ENCODE measurements at regions not wholly inside any gene's neighbourhood (a gene's known extent, or its start where the extent isn't known, plus 50 kb on each side); places are given as distances from the start of the nearest gene placed in this dataset.
"Not testable (repeated sequence)": the region's sequence is repeated elsewhere in the genome, so short reads cannot be mapped to it uniquely, and the experiment has no call there.

DNA sequence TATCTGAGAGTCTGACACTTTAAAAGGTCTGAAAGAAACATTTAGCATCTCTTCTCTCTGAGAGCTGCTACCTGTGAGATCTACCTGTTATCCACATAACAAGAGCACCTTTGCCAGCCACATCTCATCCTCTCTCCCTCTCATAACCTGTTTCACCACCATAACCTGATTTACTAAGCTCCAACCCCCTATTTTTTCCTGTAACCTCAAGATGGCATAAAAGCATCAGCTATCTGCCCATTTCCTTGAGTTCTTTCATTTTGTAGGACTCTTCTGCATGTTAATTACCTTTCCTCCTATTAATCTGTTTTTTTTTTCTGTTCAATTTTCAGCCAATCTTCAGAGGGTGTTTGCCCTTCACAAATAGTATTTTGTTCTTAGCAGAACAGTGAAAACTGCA lies 136.5 kb upstream of the KCNK1 start:
- no peak for DNase-seq

DNA sequence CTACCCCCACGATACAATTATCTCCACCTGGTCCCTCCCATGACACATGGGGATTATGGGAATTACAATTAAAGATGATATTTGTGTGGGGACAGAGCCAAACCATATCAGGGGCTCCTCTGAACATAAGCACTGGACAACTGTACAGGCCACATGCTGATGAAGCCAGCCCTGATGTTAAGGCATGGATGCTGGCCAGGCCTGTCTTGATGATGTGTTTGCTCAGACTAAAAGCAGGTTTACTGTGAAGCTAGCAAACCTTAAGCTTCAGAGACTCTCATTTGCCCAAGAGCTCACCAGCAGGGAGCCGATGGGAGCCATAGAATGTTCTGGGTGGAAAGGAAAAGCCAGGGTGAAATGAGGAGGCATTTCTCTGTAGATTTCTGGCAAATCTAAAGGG lies 135.3 kb upstream of the KCNK1 start:
- DNase-seq, result no peak

DNA sequence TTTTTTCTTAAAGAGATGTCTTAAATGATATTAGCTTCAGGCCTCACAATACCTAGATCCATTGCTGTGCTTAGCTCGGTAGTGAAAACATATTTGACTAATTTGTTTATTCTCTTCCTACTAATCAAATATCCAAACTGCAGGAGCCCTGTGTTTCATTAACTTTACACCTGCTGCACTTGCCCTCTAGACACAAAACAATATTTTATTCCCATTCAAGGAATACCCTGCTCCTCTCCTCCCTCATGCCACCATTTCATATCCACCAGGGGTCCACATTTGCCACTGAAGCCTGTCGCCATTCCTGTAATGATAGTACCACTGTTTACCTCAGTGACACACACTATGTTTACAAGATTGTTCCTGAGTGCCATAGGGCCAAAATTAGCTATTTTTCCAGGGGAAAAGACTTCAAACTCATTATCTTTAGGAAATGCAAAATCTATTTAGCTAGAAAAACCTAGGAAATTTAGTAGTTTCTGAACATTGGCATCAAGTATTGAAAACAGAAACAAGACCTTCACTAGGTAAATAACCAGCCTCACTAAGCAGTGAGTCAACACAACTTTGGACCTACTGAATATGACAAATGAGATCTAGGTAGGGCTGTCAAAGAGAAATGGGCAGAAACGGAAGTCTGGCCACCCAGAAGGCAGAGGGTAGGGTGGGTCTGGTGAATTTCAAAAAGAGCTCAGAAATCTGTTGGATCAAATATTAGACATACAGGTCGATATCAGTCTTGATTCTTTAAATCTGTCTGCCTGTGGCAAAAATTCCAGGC lies 134.6 kb upstream of the KCNK1 start:
- DNase-seq, result no peak

DNA sequence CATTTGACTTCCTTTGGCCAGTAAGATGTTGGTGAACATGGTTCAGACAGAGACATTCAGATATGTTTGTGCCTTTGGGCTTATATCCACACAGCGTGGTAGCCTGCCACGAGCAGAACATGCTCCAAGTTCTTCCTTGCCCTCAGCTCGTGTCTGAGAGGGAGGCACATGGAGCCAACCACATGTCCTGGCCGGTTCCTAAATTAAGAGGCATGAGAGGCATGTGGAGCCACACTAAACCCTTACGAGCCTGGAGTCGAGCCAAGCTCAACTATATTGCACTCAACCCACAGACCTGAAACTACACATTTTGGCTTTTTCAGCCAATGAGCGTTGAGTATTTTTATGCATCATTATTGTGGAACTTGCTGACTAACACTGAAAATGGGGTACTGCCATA lies 133.7 kb upstream of the KCNK1 start:
- no peak for DNase-seq

DNA sequence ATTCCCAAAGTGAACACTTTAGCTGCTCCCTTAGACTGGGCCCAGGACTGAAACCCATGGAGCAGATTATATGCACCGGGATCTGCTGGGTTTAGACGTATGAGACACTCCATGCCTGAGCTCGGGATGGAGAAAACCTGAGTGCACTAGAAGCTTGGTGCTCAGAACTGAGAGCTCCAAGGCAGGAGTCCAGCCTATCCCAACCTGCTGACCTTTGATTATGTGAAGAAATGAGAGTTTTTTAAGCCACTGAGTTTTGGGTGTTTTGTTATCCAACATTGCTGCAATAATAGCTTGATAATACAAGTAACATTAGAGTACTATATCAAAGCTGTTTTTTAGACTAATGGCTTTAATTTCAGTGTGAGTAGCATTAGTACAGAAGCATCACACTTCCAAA lies 131.5 kb upstream of the KCNK1 start:
- DNase-seq, result no peak

DNA sequence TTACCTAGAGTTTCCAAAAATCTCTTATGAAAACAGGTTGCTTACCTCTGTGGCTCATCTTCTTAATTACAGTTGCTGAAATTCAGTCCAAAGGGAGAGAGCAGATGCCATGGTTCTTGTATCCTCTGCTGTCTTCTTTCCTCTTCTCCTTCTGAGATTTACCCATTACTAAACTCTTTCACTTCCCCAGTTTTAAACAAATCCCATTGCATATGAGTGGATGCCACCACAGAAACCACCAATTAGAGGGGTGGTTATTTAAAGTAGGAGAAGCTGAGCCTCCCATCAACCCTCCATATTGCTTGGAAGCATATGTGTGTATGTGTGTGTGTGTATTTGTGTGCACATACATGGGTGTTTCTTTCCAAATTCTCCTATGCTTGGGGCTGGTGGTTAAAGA lies 128.5 kb upstream of the KCNK1 start:
- DNase-seq, result no peak

DNA sequence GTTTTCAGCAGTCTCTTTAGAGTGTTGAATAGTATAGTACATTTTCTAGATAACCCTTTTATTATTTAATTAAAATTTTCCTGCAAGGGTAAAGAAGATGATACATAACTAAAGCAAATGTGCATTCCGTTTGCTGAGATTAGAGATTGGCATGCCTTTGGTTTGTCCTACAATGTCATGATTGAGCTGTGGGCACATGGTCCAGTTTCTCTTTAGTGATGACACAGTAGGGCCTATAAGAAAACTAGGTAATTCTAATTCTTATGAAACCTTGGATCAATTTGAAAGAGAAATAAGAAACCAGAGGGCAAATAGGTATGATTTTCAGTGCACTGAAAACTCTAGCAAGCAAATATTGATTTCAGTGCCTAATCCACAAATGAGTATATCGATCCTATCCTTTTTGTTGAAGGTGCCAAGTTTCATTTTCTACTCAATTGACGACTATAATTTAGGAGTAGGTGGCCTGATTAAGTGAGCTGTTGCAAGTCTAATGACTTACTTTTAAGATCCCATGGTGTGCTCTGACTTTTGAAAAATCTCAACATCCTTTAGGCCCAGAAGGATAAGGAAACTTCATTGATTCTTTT lies 128.0 kb upstream of the KCNK1 start:
- DNase-seq, result no peak

DNA sequence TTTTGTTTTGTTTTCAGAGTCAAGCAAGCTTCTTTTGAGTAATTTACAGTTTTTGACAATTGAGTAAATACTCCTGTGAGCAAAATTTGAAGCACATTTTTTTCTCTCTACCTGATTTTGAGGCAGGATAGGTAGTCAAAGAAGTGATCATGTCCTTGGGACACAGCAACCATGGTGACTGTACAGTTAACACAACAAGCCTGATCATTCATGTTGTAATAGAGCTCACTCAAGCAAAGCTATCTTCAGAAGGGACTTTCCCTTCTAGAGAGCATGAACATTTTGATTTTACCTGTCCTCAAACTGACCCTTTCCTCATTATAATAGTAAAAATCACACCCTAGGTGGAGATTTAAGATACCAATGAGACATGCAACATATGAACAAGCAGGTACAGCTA lies 126.5 kb upstream of the KCNK1 start:
- DNase-seq, result no peak

DNA sequence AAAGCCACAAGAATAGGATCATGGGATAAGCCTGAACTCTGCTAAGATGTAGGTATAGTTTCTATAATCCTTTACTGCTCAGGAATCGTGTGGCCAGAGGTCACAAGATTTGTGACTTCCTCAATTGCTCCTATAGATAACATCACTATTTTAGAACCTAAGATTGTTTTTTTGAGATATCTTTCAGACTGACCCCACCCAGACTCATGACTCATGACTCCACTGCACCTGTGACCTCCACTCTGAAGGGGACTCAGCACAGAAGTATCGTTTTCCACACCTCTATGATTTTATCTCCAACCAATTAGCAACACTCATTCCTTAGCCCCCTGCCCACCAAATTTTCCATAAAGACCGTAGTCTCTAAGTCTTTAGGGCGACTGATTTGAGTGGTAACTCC lies 124.5 kb upstream of the KCNK1 start:
- no peak for DNase-seq

DNA sequence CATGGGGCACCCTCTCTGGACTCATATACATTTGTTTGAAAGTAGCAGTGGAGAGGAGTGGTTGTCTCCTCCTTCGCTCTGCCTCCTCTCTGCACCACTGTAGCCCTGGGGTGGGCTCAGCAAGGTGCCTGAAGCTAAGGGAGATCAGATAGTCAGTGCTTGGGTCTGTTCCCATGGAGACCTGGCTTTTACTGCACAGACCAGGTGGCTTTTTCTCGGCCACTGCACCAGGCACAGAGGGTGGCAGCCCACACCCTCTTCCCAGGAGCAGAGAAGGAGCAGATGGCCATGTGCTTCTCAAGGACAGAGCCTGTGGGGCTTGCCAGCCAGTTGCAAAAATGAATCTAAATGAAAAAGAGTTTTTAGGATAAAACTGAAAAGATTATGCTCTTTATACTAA lies 123.4 kb upstream of the KCNK1 start:
- DNase-seq, result peak; percentile 90

DNA sequence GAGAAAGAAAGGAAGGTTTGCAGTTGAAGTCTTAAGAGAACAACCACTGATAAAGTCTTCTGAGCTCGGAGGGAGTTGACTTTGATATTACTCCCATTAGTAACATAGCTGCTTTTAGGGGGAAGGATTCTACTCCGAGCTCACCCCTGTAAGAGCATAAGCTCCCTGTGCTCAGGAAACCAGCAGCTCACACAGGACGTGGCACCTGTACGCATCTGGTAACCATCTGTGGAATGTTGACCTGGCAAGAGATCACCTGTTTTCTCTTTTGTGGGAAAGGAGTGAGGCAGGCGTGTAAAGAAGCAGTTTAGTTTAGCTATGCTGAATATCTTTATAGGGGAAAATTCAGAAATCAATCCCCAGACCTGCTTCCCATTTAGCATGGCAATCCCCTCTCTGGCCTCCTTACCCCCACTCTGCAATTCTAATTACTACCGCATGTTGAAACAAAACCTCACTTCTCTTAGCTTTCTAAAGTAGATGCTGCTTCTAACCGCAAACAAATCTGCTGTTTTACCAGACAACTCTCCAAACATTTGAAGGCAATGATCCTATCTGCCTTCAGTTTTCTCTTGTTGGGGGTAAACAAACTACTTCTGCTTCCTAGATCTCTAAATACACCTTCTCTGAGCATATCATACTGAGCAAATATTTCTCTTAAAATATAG lies 121.8 kb upstream of the KCNK1 start:
- DNase-seq, result peak; percentile 30

DNA sequence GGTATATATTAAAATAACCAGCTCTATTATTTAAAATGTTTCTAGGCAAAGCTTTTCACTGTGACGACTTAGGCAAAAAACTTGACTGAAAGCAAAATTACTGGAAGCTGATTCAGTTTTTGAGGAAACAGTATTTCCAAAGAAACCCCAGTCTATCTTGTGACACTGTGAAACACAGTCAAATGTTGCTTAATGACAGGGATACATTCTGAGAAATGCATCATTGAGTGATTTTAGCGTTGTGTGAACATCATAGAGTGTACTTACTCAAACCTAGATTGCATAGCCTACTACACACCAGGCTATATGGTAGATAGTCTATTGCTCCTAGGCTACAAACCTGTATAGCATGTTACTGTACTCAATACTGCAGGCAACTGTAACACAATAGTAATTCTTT lies 116.9 kb upstream of the KCNK1 start:
- DNase-seq, result no peak

DNA sequence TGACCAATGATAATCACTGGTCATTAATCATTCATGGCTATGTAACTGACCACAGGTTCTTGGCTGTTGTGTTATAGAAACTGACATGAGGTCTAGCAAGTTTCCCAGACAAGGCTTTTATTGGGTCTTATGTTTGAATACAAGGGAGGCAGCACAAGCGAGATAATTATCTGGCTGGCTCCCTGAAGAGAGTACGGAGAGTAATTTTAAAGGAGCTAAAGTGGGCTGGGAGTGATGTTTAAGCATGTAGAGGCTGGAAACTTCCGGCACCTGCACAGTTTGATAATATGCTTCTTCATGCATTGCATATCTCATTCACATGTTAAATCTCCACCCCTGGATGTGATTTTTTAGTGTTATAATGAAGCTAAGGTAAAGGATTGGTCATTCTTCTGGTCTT lies 116.2 kb upstream of the KCNK1 start:
- no peak for DNase-seq

DNA sequence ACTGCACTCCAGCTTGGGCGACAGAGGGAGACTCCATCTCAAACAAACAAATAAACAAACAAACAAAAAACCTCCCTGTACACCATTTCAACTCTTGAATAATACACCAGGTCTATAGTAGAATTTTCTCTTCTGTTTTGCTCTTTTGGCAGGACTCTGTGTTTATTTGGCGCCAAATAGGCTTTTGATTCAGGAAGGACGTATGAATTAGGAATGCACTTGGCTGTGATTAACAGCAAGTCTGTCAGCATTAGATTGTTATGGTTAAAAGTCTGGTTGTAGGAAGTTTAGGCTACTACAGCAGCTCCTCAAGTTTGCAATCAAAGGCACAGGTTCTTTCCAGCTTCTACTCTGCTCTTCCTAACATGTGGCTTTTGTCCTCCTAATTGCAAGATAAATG lies 113.8 kb upstream of the KCNK1 start:
- DNase-seq, result no peak

DNA sequence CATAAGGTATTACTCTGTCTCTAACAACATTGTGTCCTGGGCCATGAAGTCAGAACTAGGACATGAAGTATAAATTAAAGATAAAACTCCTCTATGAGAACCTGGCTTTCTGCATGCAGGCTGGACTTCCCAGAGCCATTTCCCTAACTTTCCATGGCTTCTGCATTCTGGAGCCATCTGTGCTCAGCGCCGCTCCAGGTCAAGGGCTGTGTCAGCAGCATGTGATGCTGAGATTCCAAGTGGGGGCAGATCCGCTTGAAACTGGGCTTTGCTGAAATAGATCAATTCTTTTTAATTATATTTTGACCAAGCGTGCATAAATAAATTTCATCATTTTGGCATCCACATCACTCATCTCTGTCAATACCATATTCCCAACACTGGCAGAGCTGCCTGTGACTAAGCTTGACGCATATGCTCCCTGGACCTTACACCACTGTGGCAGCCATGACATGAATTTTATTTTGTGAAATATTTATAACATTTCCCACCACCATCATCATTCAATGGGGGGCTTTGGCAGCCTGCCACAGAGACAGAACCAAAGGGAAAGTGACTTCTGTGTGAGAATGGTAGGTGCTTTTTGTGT lies 110.4 kb upstream of the KCNK1 start:
- no peak for DNase-seq

DNA sequence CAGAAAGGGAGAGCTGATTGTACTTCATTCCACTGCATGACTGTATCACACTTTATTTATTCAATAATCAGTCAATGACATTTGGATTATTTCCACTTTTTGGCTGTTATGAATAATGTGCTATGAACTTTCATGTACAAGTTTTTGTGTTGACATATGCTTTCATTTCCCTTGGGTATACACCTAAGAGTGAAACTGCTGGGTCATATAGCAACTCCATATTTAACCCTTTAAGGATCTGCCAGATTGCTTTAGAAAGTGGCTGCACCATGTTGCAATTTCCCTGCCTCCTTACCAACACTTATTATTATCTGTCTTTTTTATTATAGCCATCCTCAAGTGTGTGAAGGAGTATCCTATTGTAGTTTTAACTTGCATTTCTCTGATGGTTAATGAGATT lies 108.8 kb upstream of the KCNK1 start:
- no peak for DNase-seq

DNA sequence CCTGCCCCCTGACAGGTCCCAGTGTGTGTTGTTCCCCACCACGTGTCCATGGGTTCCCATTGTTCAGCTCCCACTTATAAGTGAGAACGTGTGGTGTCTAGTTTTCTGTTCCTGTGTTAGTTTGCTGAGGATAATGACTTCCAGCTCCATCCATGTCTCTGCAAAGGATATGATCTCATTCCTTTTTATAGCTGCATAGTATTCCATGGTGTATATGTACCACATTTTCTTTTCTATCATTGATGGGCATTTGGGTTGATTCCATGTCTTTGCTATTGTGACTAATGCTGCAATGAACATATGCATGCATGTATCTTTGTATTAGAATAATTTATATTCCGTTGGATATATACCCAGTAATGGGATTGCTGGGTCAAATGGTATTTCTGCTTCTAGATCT lies 108.0 kb upstream of the KCNK1 start:
- DNase-seq, result not testable (repeated sequence)

DNA sequence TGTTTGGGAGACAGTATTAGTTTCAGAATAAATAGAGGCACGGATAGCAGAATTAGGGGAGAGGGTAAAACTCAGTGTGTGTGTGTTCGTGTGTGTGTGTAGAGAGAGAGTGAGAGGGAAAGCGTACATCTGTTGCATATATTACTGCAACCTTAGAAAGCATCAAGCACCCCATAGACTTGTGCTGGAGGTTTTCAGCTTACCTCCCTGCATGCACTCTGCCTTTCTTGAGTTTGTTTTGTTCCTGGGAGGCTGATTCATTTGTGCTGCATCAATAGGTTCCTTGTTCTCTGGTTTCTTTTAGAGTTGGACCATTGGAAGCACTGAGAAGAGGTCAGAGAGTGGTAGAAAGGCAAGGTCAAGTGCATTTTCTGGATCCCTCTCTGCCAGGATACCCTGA lies 104.4 kb upstream of the KCNK1 start:
- no peak for DNase-seq

DNA sequence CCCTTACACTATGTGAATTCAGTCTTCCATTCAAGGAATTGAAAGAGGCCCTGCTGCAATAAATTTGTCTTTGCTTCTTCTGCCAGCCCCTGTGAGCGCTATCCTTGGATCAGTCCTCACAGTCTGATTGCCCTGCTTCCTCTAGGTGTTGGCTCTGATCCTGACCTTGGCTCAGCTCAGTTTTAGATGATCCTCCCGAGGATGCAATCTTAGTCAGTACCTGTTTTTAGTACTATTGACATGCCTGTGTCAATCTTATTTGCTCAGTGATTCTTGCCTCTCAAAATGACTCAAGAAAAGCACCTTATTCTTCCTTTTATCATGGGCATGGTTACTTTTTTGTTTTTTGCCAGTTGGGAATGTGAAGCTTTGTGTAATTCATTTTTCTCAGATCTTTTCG lies 101.4 kb upstream of the KCNK1 start:
- DNase-seq, result no peak

DNA sequence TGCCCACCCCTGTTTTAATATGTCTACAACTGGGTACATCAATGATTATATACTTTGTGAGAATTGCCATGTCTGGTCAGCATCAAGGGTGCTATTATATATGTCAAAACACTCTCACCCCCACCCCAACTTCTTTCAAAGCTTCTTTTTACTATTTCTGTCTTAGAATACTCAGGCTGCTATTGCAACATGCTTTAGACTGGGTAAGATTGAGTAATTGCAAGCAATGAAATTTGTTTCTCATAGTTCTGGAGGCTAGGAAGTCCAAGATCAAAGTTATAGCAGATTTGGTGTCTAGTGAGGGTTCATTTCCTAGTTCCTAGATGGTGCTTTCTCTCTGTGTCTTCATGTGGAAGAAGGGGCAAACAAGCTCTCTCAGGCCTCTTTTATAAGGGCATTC lies 100.5 kb upstream of the KCNK1 start:
- no peak for DNase-seq

DNA sequence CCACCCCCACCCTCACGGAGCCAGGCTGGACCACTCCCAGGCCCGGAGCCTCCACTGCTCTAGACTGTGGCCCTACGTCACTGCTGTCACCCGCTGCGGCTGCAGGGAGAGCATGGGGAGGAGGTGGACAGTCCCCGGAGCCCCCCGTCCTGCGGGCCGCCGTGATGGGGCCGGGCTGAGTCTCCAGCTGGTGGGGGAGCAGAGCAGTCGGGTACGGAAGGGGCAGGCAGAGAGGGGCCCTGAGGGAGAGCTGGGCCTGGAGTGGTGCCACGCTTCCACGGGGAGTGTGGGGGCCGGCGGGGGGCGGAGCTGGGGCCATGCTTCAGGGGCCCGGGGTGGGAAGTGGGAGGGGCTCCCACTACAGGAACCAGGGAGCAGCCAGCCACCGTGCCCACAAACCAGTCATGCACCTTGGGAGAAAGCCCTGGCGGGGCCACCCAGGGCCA lies 98.9 kb upstream of the KCNK1 start:
- no peak for DNase-seq

DNA sequence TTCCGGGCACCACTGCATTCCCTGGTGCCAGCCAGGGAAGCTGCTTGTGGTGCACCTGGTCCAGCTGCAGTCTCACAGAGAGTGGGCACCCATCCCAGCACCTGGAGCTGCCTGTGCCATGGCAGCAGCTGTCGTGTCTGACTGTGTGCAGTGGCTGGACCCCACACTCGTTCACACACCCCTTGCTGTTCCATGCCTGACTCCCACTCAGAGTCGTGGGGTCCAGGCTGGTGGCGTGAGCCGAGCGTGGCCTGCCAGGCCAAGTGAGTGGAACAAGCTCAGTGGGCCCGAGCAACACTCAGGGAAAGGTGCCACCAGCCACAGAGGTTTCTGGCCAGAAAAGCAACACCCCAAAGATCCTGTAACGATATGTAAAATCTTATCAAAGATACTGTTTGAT lies 97.2 kb upstream of the KCNK1 start:
- DNase-seq, result no peak

DNA sequence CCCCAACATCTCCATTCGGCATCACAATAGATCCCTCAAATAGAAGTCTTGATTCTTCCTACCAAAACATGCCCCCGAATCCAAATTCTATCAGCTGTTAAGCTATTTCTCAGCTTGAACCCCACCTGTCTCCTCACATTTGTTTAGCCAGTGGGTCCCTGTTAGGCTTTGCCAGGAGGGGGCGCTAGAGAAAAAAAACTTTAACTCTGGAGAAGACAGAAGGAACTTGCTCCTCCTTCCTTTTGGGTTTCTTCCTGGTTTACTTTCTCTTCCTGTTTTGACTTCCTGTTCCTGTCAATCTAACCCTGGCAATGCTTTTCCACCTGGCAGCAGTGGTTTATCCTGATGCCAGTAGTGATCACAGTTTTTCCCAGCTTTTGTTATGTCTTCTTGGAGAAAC lies 95.6 kb upstream of the KCNK1 start:
- peak; percentile 31 for DNase-seq

Data from DMS 273 treated with DMSO at 0.1 percent for 48 hours (cell line).